Activated CD8-positive, alpha-beta memory T cell treated with anti-CD3 and anti-CD28 coated beads for 1 hour (primary cell): ENCODE measurements at regions not wholly inside any gene's neighbourhood (a gene's known extent, or its start where the extent isn't known, plus 50 kb on each side); places are given as distances from the start of the nearest gene placed in this dataset.

ENCODE experiments used
- DNase-seq, 2 donors: peaks; one replicate each; pipeline ENCODE4 v3.0.0-alpha.2; 2020; ENCODE audit warnings: low read depth in 1 of 2; ENCODE audit errors: extremely low read depth in 1 of 2

DNA sequence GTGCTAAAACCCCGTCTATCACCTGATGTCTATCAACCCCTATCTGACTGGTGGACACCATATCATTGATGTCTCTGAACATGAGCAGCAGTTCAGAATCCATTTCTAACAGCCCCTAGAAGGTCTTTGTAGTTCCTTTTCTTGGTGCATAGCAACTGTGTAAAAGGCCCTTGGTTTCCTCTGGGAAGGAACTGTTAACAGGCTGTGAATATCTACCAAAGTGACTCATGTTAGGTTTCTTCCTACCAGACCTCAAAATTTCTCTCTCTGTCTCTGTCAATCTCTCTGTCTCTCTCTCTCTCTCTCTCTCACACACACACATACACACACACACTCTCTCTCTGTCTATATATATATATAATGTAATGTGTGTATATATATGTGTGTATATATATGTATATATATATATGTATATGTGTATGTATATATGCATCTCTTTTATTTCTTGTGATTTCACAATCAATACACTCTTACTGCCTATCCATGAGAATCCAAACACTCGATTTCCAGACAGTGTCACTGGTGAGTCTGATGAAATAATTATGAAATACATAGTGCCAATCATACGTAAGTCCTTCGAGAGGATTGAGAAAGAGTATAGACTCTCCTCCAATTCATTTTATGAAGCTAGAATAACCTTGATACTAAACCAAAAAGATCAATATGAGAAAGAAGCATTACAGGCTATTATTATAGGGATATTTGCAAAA, 335.9 kb upstream of the SLCO3A1 start:
- DNase-seq, result no peak

DNA sequence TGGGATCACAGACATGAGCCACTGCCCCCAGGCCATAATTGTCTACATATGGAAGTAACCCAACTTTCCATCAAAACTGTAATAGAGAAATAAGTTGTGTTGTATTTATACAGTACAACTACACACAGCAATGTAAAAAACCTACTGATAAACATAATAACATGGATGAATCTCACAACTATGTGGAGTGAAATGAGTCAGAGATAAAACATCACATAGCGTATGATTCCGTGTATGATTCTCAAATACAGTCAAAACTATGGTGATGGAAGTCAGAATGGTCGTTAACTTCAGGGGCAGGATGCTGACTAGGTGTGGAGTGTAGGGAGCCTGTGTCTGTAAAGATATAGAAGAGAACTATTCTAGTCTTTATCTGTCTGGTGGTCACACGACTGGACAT, 332.7 kb upstream of the SLCO3A1 start:
- DNase-seq, result no peak

DNA sequence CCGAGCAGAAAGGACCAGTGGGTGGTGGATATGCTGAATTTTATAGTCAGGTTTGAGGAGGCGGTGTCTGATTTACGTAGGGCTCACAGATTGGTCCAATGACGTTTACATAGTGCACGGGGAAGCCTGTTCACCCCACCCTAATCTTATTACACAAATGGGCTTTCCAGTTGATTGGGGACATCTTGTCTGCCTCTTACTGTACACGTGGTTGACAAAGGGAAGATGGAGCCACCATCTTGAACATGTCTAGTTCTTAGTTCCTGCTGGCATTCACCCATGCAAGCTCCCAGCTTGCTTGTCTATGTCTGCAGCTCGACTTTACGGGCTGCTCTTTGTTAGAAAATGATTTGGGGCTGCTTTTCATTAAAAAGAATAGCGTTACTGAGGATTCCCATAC, 332.0 kb upstream of the SLCO3A1 start:
- DNase-seq, result no peak

DNA sequence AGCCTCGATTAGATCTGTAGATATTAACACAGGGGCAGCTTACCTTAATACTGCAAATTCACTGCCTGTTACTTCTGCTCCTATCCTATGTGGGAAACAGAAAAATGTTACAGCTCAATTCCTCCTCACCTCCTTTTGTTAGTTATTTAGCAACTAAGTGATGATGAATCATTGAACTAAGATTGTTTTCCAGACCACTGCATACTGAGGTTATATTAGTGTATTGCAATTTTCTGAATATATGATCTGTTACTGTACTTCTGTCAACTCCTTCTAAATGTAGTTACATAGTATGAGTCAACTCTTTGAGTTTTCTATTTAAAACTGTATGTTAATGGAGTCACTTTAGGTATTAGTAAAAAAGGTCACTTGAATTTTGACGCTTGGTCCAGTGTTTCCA, 331.5 kb upstream of the SLCO3A1 start:
- DNase-seq, result no peak

DNA sequence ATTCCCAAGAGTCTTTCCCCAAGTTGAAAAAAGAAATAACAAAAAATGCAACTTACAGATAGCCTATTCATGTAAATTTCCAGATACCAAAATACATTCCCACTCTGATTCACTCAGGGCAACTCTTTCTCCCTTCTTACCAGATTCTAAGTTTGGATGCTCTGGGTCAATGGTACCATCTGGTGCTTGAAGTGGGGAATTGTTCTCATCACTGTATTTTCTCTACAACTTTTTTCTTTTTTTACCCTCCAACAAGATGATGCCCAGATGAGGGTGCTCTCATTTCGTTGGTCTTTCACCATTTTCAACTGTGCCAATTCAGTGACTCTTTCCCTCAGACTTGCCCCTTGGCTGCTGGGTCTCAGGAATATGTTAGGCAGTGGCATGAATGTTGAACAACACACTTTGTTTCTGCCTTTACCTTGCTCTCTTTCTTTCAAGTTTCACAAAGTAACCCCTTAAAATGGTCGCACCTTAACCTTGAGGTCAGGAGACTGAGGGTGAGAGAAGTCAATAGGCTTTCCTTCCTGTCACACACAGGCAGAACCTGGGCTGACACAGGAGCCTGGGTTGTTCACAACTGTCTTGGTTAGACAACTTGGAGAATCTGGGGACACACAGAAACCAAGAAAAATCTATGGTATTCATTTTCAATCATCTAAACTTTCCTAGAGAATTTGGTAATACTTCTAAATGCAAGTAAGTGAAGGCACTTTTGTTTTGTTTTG, 330.7 kb upstream of the SLCO3A1 start:
- no peak for DNase-seq

DNA sequence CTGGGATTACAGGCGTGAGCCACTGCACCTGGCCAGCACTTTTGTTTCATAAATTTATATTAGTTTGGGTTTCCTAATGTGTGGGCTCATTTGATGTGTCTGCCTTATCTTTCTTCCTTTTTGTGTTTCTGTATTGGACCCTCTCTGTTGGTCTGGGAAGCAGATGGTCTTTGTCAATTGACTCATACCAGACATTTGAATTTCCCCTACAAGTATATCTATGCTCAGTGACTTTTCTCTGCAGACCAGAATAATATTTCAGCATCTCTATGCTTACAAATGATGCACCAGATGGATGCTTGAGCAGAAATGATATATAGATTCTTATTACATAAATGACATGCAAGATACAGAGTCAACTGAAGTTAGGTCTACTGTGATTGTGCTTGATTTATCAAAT, 329.9 kb upstream of the SLCO3A1 start:
- DNase-seq, result no peak

DNA sequence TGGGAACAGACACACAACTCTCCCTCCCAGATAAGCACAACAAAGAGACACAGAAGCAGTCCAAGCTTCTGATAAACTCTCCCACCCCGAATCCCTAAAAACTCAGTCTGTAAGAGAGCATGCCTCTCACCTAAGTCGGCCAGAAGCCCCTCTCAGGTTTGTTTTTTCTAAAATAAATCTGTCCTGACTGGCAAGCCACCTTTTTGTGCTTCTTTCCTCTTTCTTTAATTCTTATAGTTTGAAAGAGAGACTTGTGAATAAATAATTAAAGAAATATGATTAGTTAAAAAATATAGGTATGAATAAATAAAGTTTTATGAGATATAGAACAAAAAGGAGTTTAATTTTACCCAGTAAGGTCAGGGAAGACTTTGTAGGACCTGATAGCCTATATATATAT, 329.0 kb upstream of the SLCO3A1 start:
- DNase-seq, result no peak

DNA sequence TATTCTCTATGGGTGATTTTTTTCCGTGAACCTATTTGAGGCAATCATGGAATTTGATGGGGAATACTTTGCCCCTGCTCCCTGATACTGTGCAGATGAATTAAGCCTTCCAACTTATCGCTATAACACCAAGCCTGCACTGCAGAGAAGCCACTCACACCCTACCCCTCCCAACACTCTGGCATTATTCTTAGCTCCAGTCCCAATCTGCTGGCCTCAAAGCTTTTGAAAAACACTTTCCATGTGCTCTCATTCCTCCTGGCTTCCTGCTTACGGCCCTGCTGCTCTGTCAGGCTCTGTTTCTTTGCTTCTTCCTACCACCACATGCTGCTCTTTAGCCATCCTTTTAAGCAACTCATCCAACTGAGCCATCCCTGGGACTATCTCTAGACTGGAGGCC, 327.8 kb upstream of the SLCO3A1 start:
- DNase-seq, result no peak

DNA sequence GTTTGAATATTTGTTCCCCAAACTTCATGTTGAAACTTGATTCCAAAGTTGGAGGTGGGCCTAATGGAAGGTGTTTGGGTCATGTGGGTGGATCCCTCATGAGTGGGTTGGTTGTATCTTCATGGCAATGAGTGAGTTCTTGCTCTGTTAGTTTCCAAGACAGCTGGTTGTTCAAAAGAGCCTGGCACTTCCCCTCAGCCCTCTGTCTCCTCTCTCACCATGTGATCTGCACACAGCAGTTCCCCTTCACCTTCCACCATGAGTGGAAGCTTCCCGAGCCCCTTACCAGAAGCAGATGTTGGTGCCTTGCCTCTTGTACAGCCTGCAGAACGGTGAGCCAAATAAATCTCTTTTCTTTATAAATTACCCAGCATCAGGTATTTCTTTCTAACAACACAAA, 327.1 kb upstream of the SLCO3A1 start:
- no peak for DNase-seq

DNA sequence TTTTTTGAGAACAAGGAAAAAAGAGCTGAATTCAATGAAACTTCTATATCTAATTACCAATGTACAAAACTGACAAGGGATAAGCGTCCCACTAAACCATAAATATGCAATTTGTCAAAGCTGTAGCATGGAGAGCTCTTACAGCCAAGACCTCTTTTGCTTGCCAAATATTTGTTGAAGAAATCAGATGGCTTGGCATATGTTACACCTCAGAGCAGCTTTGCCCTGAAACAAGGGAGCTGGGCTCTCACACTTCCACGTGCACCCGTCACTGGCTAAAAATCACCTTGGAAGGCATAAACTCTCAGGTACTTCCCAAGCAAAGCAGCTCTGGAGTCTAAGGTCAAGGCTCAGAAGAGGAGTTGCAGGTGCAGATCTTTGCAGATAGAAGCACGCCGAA, 324.7 kb upstream of the SLCO3A1 start:
- no peak for DNase-seq

DNA sequence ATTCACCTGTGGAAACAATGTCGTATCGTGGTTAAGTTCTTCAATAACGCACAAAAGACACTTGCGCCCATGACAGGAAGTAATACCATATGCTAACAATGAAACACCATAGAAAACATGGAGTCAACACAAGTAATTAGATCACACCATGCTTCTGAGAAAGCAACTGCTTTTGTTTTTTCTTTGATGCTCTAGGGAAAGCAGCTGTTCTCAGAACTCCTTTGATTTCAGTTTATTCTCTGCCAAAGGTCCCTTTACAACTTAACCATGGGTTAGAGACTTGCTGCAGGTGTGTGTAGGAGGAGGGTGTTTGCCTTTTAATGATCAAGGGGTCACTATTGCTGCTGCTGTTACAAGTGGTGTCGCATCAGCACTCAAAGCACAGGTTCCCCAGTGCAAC, 324.0 kb upstream of the SLCO3A1 start:
- no peak for DNase-seq

DNA sequence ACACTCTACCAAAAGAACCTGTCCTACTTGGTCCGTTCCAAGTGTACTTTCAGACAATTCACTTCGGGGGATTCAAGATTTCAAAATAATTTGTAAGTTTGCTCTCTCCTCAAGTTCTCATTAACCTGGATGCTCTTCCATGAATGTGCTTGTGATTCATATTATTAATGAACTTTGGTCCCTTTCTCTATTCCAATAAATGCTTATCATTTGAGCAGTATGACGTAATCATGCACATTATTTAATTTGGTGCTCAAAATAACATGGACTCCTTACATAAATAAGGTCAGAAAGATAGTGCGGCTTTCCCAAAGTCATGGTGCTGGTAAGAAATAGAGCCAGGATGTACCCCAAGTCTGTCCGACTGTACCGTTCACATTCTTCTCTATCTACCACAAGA, 323.2 kb upstream of the SLCO3A1 start:
- no peak for DNase-seq

DNA sequence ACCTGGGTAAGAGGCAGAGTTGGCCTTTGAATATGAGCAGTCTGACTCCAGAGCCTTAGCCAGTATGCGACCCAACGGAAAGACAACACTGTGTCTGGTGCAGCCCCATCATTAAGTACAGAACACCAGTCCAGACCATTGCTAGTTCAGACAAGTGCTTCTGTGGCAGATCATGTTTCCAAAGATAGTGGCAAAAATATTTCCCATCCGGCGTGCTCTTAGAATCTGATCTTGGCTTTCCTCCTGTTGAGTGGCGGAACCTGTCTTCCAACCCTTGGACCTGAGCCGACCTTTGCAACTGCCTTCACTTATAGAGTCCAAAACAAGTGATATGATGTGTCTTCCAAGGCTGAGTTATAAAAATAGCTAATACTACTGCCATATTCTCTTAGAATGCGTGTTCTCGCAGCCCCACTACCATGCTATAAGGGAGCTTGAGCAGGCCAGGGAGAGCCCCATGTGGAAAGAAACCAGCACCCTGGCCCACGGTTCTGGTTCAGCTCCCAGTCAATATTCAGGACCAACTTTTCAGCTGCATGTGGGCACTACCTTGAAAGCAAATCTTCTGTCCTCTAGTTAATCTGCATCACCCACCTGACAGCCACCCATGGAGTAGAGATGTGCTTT, 322.4 kb upstream of the SLCO3A1 start:
- DNase-seq, result no peak

DNA sequence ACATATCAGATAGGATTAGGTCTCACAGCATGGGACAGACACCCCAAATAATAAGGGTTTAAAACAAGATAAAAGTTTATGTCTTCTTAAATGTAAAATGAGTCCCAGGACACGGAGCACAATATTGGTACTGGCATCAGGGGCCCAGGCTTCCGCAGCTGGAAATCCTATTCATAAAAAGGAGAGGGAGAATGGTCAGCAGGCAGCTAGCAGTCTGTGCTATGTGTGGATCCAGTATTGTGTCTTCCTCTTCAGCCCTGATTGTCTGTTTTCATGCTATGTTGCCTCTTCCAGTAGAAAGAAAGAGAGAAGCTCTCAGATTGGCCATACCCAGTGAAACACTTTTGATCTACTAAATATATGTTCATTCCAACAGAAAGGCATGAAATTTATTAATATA, 319.3 kb upstream of the SLCO3A1 start:
- no peak for DNase-seq

DNA sequence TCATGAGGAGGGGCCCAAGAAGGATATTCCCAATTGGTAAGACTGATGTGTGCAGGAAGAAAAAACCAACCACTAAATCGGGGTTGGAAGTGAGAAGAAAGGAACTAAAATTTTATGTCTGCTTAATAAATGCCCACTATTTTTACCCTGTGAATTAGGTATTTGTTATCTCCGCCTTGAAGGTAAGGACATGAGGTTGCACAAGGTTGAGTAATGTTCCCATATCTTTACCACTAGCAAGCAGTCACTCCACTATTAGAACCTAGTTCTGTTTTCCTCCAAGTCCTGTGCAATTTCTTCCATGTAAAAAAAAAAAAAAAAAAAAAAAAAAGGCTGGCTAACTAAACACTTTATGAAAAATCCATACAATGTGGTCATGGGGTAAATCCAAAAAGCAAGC, 318.5 kb upstream of the SLCO3A1 start:
- no peak for DNase-seq

DNA sequence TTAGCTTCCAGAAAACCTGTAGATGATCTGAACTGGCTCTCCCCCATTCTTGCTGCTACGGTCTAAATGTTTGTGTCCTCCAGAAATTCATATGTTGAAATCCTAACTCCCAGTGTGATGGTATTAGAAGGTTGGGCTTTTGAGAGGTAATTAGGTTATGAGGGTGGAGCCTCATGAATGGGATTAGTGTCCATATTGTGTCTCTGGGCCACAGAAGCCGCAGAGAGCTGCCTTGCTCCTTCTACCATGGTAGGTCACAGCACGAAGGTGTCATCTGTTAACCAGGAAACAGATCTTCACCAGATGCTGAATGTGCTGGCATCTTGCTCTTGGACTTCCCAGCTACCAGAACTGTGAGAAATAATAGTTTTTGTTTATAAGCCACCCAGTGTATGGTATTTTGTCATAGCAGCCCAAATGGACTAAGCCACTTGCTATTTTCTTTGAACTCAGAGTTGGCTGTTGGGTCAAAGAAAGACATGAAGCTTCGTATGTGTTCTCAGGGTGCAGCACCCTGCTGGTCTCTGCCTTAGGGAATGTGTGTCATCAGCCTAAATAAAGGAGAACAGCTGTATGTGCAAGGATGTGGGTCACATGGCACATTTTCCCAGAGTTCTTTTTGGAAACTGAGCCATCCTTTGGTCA, 317.5 kb upstream of the SLCO3A1 start:
- DNase-seq, result no peak

DNA sequence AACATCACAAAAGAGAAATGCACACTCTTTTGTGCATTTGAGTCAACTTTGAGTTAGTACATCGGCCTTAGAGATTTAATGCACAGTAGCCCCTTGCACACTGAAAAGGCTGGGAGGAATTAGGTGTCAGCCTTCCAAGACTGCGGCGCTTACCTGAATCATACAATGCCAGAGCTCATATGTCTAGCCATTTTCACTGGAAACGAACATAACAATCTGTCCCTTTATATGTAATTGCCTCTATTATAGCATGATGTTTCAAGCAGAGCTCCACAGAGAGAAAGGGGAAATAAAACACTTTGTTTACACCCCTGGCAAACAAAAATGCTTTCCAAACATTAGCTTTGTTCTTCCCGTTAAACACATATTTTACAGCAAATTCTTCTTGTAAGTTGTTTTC, 315.7 kb upstream of the SLCO3A1 start:
- no peak for DNase-seq

DNA sequence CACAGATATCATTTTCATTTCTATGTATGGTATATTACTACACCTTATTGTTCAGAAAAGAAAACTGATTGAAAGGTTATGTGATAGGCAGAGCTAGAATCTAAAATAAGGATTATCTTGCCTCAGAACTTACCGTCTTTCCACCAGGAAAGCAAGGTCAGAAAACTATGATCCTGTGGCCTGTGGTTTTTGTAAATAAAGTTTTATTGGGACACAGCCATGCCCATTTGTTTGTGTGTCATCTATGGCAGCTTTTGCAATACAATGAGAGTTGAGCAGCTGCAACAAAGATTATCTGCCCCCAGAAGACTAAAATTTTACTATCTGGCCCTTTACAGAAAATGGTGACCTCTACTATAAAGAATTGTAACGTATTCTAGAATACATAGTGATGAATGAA, 314.7 kb upstream of the SLCO3A1 start:
- no peak for DNase-seq

DNA sequence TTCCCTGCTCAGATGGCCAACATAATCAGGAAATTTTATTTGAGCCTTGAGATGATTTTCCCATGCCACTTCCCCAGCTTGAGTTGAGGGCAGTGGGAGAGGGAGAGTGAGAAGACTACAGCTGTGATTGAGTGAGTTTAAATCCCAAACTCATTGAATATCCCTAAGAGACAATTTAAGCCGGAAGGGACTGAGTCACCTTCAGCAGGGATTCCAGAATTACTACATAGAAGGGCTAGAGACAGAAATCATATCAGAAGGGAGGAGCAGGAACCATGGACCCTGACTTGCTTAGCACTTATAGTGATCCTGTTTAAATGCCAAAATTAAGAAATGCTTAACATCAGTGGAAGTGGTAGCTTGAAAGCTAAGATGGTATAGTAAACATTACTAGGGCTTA, 312.2 kb upstream of the SLCO3A1 start:
- DNase-seq, result no peak

DNA sequence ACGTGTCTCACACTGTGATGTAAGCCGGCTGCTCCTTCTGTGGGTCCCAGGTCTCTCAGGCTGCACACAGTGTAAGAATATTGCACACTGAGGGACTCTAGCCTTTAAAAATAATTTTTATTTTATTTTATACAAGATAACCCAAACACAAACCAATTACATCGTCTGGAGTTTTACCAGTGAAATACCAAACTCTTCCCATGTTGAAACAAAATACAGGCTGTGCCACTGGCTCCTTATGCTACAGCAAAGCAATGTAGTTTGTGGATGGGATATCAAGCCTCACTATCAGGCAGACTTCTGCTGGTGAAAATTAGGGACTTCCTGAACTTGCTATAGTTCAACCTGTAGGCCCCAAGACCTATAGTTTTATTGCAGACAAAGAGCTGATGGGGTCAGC, 311.3 kb upstream of the SLCO3A1 start:
- no peak for DNase-seq

DNA sequence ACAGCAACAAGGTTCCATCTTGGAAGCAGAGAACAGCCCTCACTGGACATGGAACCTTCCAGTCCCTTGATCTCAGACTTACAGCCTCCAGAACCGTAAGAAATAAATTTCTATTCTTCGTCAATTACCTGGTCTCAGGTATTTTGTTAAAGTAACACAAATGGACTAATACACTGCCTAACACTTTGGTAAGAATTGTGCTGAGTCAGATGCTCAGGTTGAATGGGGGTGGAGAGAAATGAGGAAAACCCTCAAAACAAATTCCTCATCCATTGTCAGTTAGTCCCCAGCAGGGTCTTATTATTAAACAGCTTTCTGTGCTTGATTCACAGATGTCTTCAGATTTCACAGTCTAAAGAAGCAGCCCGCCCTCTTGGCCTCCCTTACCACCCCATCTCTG, 306.2 kb upstream of the SLCO3A1 start:
- no peak for DNase-seq

DNA sequence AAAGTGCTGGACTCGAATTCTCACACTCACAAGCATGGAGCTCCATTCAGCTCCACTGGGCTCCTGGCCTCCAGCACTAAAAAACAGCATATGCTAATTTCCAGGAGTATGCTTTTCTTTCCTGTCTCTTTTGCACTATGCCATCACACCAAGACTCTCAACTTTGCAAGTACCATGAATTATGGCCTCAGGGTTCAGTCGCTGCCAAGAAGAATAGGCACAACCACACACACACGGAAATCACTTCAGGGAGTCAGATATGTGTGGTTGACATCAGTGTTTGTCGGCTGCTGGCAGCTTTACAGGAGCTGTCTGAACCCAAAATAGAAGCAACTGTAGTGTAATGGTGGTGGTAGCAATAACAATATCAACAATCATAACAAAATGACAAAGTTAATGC, 305.0 kb upstream of the SLCO3A1 start:
- DNase-seq, result no peak
